ENCODE measurements at regions not wholly inside any gene's neighbourhood (a gene's known extent, or its start where the extent isn't known, plus 50 kb on each side); places are given as distances from the start of the nearest gene placed in this dataset.
"Not testable (repeated sequence)": the region's sequence is repeated elsewhere in the genome, so short reads cannot be mapped to it uniquely, and the experiment has no call there.

- no peak for DNase-seq (ENCODE audit: low read depth in 2 of 2)
Observed at GRCh38 chr13:39893808-39894207, 238.3 kb downstream of the COG6 start.

GRCh38 chr13:39894586-39894985 is 239.1 kb downstream of the COG6 start:
- no peak for DNase-seq (ENCODE audit: low read depth in 2 of 2)

DNA sequence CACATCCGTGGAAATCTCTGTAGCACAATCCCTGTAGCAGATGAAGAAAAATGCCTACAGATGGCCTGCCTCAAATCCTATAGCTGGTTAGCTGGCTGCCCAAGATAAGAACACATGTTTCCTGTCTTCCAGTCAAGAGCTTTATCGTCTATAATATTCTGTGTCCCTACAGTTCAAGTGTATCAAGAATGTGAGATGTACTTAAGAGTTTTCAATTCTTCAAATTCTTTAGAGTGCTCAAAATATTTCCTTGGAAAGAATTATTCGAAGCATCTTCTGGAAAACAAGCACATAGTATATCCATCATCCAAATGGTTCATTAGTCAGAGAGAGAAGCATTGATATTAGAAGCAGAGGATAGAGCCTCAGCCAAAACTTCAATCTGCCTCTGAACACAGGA is 239.8 kb downstream of the COG6 start:
- DNase-seq (ENCODE audit: low read depth in 2 of 2): no peak

GRCh38 chr13:39897636-39898035 is 242.2 kb downstream of the COG6 start:
- DNase-seq (ENCODE audit: low read depth in 2 of 2): no peak

DNA sequence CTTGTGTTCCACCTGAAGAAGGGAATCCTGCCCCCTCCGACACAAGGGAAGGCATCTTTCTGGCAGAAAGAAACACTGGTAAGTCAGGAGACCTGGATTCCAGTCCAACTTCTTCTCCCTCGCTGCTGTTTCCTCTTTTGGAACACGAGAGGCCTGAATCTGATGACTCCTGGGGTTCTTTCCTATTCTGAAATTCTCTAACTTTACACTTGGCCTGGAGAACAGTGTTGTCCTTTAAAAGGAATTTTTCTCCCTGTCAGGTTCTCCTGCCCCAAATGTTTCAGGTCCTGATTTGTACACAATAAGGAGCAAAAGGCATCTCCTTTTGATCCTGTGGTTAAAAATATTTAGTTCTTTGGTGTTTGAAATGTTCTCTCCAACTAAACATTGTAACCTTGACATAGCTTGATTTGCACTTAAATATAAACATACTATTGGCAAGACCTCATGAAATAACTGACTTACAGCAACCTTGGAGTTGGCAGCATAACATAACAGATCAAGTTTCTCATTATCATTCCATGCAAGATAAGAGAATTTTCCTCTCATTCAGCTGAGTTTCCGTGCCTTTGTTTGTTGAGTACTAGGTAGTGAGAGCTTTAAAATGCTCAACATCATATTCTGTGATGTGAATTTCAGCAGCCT is 244.8 kb downstream of the COG6 start:
- DNase-seq (ENCODE audit: low read depth in 2 of 2): no peak

DNA sequence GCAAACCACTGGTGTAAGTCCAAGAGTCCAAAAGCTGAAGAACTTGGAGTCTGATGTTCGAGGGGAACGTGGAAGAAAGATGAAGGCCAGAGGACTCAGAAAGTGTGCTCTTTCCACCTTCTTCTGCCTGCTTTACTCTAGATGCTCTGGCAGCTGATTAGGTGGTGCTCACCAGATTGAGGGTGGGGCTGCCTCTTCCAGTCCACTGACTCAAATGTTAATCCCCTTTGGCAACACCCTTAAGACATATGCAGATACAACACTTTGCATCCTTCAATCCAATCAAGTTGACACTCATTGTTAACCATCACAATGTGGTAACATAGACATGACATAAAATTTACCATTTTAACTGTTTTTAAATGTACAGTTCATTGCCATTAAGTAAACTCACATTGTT is 249.5 kb downstream of the COG6 start:
- no peak for DNase-seq (ENCODE audit: low read depth in 2 of 2)

GRCh38 chr13:39909634-39910033 is 254.2 kb downstream of the COG6 start:
- DNase-seq (ENCODE audit: low read depth in 2 of 2): no peak

DNA sequence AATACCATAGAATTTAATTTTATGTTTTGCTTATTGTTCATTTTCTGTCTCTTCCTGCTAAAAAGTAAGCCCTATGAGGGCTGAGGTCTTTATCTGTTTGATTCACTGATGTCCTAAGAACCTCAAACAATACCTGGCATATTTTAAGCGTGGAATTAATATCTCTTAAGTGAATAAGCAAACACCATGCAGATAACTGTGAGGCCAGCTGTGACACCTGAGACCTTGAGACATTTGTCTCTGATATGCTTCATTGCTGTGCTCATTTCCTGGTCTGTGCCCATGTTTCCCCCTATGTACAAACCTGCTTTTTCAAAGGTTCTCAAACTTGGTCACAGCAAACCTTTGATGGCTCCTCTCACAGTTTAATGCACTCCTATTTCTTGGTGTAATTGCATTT is 254.6 kb downstream of the COG6 start:
- DNase-seq (ENCODE audit: low read depth in 2 of 2): no peak

GRCh38 chr13:39910833-39911232 is 255.4 kb downstream of the COG6 start:
- DNase-seq (ENCODE audit: low read depth in 2 of 2): no peak

GRCh38 chr13:39913339-39913738 is 257.9 kb downstream of the COG6 start:
- DNase-seq (ENCODE audit: low read depth in 2 of 2): no peak

- no peak for DNase-seq (ENCODE audit: low read depth in 2 of 2)
Observed at GRCh38 chr13:39913928-39914327, 258.5 kb downstream of the COG6 start.

DNA sequence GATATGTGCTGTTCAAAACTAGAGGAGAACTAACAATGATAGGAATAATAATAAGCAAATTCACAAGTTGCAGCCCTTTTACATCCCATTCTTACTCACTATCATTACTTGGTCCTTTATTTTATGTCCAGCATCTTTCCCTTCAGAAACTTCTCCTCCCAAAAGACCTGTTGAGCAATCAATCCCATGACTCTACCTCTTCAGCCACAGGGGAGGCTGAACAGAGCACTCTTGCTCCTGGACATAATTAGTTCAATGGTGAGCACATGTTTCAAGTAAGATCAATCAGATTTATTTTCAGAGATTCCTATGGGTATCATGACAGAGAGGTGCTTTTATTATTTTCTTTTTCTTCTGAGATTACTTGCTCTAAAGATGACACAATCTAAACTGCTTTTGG is 260.0 kb downstream of the COG6 start:
- DNase-seq (ENCODE audit: low read depth in 2 of 2): no peak

DNA sequence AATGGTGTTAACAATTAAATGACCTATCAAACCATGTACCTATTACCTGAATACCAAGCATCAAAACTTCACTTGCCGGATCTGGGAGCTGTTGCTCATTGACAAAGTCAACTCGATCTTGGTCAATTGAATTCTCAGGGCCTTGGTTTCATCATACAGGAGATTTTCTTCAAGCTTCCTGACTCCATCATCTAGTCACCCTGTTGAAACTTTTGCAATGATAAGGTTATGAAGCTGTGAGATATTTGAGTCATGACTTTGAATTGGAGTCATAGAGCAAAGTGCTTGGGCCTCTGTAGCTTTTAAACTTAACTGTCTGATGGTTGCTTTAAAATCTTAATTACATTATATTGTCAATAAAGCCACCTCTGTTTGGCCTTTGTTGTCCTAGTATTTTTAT is 260.9 kb downstream of the COG6 start:
- no peak for DNase-seq (ENCODE audit: low read depth in 2 of 2)

GRCh38 chr13:39918620-39919236 is 263.3 kb downstream of the COG6 start:
- DNase-seq (ENCODE audit: low read depth in 2 of 2): no peak

DNA sequence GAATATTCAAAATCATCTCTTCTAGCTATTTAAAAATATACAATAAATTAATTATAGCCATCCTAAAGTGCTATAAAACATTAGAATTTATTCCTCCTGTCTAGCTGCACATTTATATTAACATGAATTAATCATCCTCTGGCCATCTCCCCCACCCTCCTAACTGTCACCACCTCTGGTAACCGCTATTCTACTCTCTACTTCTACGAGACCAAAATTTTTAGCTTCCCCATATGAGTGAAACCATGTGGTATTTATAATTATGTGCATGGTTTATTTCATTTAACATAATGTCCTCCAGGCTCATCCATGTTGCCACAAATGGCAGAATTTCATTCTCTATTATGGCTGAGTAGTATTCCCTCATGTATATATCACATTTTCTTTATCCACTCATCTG is 265.2 kb downstream of the COG6 start:
- DNase-seq (ENCODE audit: low read depth in 2 of 2): no peak

DNA sequence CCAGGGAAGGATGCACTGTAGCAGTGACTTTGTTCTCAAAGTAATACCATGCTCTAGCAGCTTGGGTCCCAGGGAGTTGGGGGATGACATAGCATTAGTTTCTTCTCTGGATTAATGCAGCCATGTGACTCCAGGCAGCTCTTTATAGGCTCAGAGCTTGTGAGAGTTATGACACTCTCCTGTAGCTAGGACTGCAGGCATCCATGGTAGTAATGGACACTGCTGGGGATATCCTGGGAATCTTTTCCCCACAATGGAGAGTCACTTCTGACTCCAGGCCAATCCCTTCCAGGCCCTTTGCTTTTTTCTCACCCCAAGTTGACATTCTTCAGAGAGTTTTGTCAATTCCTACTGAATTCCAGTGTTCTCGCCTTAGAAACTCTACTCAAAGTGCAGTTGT is 270.9 kb downstream of the COG6 start:
- DNase-seq (ENCODE audit: low read depth in 2 of 2): no peak

GRCh38 chr13:39928261-39928660 is 272.8 kb downstream of the COG6 start:
- no peak for DNase-seq (ENCODE audit: low read depth in 2 of 2)

DNA sequence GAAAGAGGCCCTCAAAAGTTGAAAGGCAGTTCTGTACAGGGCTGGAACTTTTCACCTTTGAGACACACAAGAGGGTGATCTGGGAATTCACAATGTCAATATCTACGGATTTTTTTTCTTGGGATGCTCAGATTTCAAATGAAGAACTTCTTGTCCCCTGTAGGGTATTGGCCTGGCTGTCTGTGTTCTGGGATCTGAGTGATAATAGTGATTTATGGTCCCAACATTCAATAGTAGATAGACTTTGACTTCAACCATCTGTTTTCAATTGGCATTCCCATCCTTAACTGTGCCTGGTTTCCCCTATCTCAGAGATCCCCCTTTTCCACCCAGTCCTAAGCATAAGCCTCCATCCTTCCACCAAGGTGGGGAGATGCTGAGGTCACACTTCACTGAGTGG is 274.1 kb downstream of the COG6 start:
- no peak for DNase-seq (ENCODE audit: low read depth in 2 of 2)

DNA sequence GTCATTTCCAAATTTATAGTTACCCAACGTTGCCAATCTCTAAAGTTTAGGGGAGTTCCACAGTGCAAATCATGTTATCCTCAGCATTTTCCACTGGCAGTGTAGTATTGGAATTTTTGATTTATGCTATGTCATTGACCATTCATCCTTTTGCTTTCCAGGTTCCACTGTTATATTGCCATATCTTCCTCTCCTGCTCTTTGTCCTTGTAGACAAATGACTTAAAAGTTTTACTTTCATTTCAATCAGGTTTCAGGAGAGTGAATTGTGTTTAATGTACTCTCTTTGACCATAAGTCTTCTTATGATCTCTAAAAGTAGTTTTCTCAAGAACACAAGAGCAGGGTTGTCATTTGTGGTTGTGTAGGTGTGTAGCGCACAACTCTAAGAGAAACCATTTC is 274.6 kb downstream of the COG6 start:
- no peak for DNase-seq (ENCODE audit: low read depth in 2 of 2)

DNA sequence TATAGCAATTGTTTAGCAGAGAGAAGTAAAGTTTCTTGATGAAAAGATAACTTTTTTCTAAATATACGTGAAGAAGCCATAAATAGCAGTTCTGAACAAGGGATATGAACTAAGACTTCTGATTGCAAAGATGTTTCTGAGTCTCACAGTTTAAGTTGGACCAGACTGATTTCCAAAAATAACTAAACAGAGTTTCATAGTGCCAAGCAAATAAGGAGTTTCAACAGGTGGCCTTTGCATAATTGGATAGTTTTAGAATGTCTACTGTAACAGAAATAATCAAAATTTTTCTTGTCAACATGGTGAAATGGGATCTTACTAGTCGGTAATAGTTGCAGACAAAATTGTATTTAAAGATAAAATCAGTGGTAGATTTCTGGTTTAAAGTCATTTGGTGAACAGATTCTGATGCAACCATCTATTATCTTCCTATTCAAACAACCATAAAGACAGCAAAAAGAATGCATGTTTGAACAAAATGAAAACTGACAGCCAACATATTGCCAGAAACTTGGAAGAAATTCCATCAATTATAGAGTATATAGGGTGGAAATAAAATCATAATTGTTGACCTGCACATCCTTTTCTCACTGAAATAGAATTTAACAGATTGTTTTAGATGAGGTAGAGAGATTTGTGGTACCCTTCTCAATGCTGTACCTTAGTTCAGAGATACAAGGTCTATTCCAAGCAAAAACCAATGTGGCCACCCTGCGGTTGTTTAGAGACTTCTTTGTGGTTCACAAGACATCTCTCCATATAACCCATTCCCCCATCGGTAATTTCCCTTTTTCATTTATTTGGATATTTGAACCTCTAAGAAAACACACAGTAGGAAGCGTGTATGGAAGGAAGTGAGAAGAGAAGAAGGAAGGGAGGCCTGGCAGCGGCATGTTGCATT is 275.3 kb downstream of the COG6 start:
- no peak for DNase-seq (ENCODE audit: low read depth in 2 of 2)

GRCh38 chr13:39931505-39931904 is 276.0 kb downstream of the COG6 start:
- DNase-seq (ENCODE audit: low read depth in 2 of 2): no peak

DNA sequence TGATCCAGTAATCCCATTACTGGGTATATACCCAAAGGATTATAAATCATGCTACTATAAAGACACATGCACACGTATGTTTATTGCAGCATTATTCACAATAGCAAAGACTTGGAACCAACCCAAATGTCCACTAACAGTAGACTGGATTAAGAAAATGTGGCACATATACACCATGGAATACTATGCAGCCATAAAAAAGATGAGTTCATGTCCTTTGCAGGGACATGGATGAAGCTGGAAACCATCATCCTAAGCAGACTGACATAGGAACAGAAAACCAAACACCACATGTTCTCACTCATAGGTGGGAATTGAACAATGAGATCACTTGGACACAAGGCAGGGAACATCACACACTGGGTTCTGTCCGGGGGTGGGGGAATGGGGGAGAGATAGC is 277.1 kb downstream of the COG6 start:
- not testable (repeated sequence) for DNase-seq (ENCODE audit: low read depth in 2 of 2)

DNA sequence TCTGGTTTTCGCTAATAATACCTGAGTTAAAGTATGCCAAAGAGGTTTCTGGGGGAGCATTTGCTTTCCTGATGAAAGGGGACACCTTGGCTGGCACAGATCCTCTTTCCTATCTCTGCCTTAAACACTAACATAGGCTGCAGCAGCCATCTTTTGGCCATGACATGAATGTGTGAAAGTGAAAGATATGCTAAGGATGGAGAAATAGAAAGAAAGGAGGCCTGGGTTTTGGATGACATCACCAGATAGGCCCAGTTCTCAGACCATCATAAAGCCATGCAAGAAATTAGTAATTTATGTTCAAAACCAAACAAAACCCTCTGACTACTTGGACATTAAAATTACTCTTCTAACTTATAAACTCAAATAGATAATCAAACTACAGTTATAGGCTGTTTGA is 279.7 kb downstream of the COG6 start:
- no peak for DNase-seq (ENCODE audit: low read depth in 2 of 2)

Measured in stimulated activated CD8-positive, alpha-beta memory T cell treated with anti-CD3 and anti-CD28 coated beads, Interleukin-7, amount 100 ng/mL, for 1 hour (primary cell).